MM.1S (cell line): ENCODE measurements at regions not wholly inside any gene's neighbourhood (a gene's known extent, or its start where the extent isn't known, plus 50 kb on each side); places are given as distances from the start of the nearest gene placed in this dataset.

Source experiments
- DNase-seq: peaks from one replicate; pipeline ENCODE4 v3.0.0-alpha.2; 2015
- H2AFZ ChIP-seq: fragments of 300-600 bp; sonication (generic); 2 replicates; pipeline ENCODE4 v1.6.0; 2016; ENCODE audit warnings: antibody characterized with exemption, low read length
- H3F3A ChIP-seq: fragments of 300-600 bp; sonication (generic); 2 replicates; pipeline ENCODE4 v1.6.1; 2016; ENCODE audit warnings: mild to moderate bottlenecking, antibody characterized with exemption, low read length, moderate library complexity, mixed read lengths; ENCODE audit not compliant: insufficient read depth
- H3K27ac ChIP-seq: fragments of 300-600 bp; sonication (generic); 2 replicates; pipeline ENCODE4 v1.5.1; 2016; ENCODE audit warnings: mild to moderate bottlenecking, low read length
- H3K27me3 ChIP-seq: fragments of 300-600 bp; sonication (generic); replicated peaks from 2 replicates; pipeline ENCODE4 v1.6.0; 2016; ENCODE audit warnings: low read length; ENCODE audit not compliant: insufficient read depth
- H3K36me3 ChIP-seq: fragments of 300-600 bp; sonication (generic); replicated peaks from 2 replicates; pipeline ENCODE4 v1.6.1; 2016; ENCODE audit warnings: mild to moderate bottlenecking, low read length, mixed read lengths; ENCODE audit not compliant: insufficient read depth
- H3K4me1 ChIP-seq: fragments of 300-600 bp; sonication (generic); 2 replicates; pipeline ENCODE4 v1.6.1; 2016; ENCODE audit warnings: low read length, mixed read lengths
- H3K4me2 ChIP-seq: fragments of 300-600 bp; sonication (generic); 2 replicates; pipeline ENCODE4 v1.6.0; 2016; ENCODE audit warnings: low read depth, low read length
- H3K4me3 ChIP-seq: fragments of 300-600 bp; sonication (generic); 2 replicates; pipeline ENCODE4 v1.5.1; 2016; ENCODE audit warnings: low read length, mixed read lengths
- H3K79me2 ChIP-seq: fragments of 300-600 bp; sonication (generic); 2 replicates; pipeline ENCODE4 v1.6.1; 2016; ENCODE audit warnings: mixed run types, low read length, mixed read lengths
- H3K9ac ChIP-seq: fragments of 300-600 bp; sonication (generic); 2 replicates; pipeline ENCODE4 v1.6.1; 2016; ENCODE audit warnings: low read length, mixed read lengths
- H3K9me2 ChIP-seq: fragments of 300-600 bp; sonication (generic); replicated peaks from 2 replicates; pipeline ENCODE4 v1.6.1; 2016; ENCODE audit warnings: mild to moderate bottlenecking, low read length, mixed read lengths; ENCODE audit not compliant: insufficient read depth
- H3K9me3 ChIP-seq: fragments of 300-600 bp; sonication (generic); replicated peaks from 2 replicates; pipeline ENCODE4 v1.6.1; 2016; ENCODE audit warnings: mild to moderate bottlenecking, low read length, mixed read lengths; ENCODE audit not compliant: insufficient read depth
- H4K20me1 ChIP-seq: fragments of 300-600 bp; sonication (generic); 2 replicates; pipeline ENCODE4 v1.6.1; 2016; ENCODE audit warnings: mild to moderate bottlenecking, low read length, moderate library complexity, mixed read lengths; ENCODE audit not compliant: insufficient read depth
- EZH2 ChIP-seq: fragments of 300-600 bp; sonication (generic); optimal IDR thresholded peaks from 2 replicates; pipeline ENCODE3; 2017; ENCODE audit warnings: low read depth, mild to moderate bottlenecking, antibody characterized with exemption, low read length, mixed read lengths
- EZH2phosphoT487 ChIP-seq: fragments of 300-600 bp; sonication (generic); IDR thresholded peaks from 2 replicates; pipeline ENCODE4 v1.6.1; 2018; ENCODE audit warnings: antibody characterized with exemption, low read length
- TF ChIP-seq, protein P1 (sequence below): fragments of 300-600 bp; sonication (generic); IDR thresholded peaks from 2 replicates; pipeline ENCODE4 v1.5.1; 2016; ENCODE audit warnings: antibody characterized with exemption, low read length, mixed read lengths

DNA sequence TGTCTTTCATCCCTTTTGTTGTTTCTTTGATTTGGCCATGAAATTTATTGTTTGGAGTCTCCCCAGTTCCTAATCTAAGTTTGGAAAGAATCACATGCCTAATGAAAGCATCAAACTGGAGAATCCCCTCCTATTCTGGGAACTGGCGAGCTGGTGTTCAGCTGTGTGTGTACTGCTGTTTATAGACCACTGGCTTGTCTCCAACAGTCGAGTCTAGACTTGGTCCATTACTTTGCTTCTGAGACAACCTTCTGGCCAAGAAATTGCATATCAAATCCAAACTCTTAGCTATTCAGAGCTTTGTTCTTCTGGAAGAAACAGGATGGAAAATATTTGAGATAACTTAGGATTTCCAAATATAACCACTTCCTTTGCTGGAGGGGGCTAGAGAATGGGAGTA, 111.5 kb upstream of the THSD7B start:
- no peaks in the 10 kb centered on the region for H3K9me3 ChIP-seq
- no peak overlapping the region for H3K4me3 ChIP-seq

GRCh38 chr2:136651456-136652010, 113.8 kb upstream of the THSD7B start:
- H3K9me2 ChIP-seq = no peaks in the 10 kb centered on the region
- no peaks in the 10 kb centered on the region for H3K79me2 ChIP-seq
- H3K4me1 ChIP-seq = no peaks in the 10 kb centered on the region
- no peak overlapping the region for H2AFZ ChIP-seq
- H3K27me3 ChIP-seq = no peaks in the 10 kb centered on the region
- no peaks in the 10 kb centered on the region for H4K20me1 ChIP-seq
- no peaks in the 10 kb centered on the region for H3K9me3 ChIP-seq
- H3K4me3 ChIP-seq = no peak overlapping the region
- no peaks in the 10 kb centered on the region for H3K36me3 ChIP-seq
- H3K4me2 ChIP-seq = no peak overlapping the region
- no peak overlapping the region for H3K27ac ChIP-seq
- DNase-seq = no peak
- TF ChIP-seq EZH2phosphoT487 (no peak), EZH2 (no peak)
- TF ChIP-seq, protein P1, sequence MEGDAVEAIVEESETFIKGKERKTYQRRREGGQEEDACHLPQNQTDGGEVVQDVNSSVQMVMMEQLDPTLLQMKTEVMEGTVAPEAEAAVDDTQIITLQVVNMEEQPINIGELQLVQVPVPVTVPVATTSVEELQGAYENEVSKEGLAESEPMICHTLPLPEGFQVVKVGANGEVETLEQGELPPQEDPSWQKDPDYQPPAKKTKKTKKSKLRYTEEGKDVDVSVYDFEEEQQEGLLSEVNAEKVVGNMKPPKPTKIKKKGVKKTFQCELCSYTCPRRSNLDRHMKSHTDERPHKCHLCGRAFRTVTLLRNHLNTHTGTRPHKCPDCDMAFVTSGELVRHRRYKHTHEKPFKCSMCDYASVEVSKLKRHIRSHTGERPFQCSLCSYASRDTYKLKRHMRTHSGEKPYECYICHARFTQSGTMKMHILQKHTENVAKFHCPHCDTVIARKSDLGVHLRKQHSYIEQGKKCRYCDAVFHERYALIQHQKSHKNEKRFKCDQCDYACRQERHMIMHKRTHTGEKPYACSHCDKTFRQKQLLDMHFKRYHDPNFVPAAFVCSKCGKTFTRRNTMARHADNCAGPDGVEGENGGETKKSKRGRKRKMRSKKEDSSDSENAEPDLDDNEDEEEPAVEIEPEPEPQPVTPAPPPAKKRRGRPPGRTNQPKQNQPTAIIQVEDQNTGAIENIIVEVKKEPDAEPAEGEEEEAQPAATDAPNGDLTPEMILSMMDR = no peak
- no peaks in the 10 kb centered on the region for H3F3A ChIP-seq
- no peak overlapping the region for H3K9ac ChIP-seq

More for the DNA sequence above, 111.5 kb upstream of the THSD7B start:
- Histone ChIP-seq H3K27me3 (no peaks in the 10 kb centered on the region), H3F3A (no peaks in the 10 kb centered on the region), H3K36me3 (no peaks in the 10 kb centered on the region), H3K4me2 (no peak overlapping the region), H3K4me1 (no peaks in the 10 kb centered on the region), H2AFZ (no peak overlapping the region), H3K9me2 (no peaks in the 10 kb centered on the region), H3K79me2 (no peaks in the 10 kb centered on the region), H3K9ac (no peak overlapping the region), H4K20me1 (no peaks in the 10 kb centered on the region), H3K27ac (no peak overlapping the region)
- TF ChIP-seq EZH2phosphoT487 = no peak
- TF ChIP-seq EZH2 = no peak
- TF ChIP-seq, protein P1 = no peak
- DNase-seq = no peak

- Histone ChIP-seq H3K79me2 (no peaks in the 10 kb centered on the region), H3K27me3 (no peaks in the 10 kb centered on the region), H3K36me3 (no peaks in the 10 kb centered on the region), H3K4me2 (no peak overlapping the region), H3K9me3 (no peaks in the 10 kb centered on the region), H4K20me1 (no peaks in the 10 kb centered on the region), H3F3A (no peaks in the 10 kb centered on the region), H2AFZ (no peak overlapping the region), H3K4me1 (no peaks in the 10 kb centered on the region), H3K9ac (no peak overlapping the region), H3K27ac (no peak overlapping the region), H3K4me3 (no peak overlapping the region), H3K9me2 (no peaks in the 10 kb centered on the region)
- TF ChIP-seq EZH2 (no peak), EZH2phosphoT487 (no peak)
- TF ChIP-seq, protein P1 = no peak
- no peak for DNase-seq
These were observed 118.3 kb upstream of the THSD7B start for GRCh38 chr2:136647039-136647438.
